Panc1 (cell line): ENCODE measurements at regions not wholly inside any gene's neighbourhood (a gene's known extent, or its start where the extent isn't known, plus 50 kb on each side); places are given as distances from the start of the nearest gene placed in this dataset.

Experiments used
- ATAC-seq: fragments of 200-7000 bp; cut with Tn5 transposase; 2 replicates; pipeline ENCODE4 v1.9.1; 2020; ENCODE audit warnings: mild to moderate bottlenecking, moderate library complexity
- BruUV-seq: library from RNA; stranded (reverse); fragments of 400-500 nt; replicated peaks from 2 replicates; lab custom pipeline; 2021; lab: Mats Ljungman, UMichigan
- CTCF ChIA-PET: fragments of 300-600 bp; sonication (Branson Sonifier 250); formaldehyde crosslinking; loops from one replicate; lab custom pipeline; 2022; ENCODE audit warnings: antibody characterized with exemption; lab: Charles Lee
- POLR2A ChIA-PET: fragments of 300-600 bp; sonication (Branson Sonifier 250); formaldehyde crosslinking; loops from one replicate; lab custom pipeline; 2022; ENCODE audit warnings: antibody characterized with exemption; lab: Charles Lee
- DNase-seq: peaks from one replicate; pipeline ENCODE4 v3.0.0-alpha.2; 2010; ENCODE audit warnings: low read depth, low spot score
- H3K27ac ChIP-seq: 2 replicates; pipeline ENCODE4 v1.5.1; 2011; ENCODE audit warnings: mild to moderate bottlenecking, low read length, inconsistent platforms
- H3K27me3 ChIP-seq: fragments of 200-500 bp; sonication (Bioruptor generic); 2 replicates; pipeline ENCODE4 v1.6.0; 2014; ENCODE audit warnings: low read length, inconsistent platforms; ENCODE audit not compliant: control insufficient read depth, insufficient read depth
- H3K36me3 ChIP-seq: fragments of 200-500 bp; sonication (Bioruptor generic); 2 replicates; pipeline ENCODE4 v1.5.1; 2014; ENCODE audit warnings: inconsistent platforms, mild to moderate bottlenecking, low read length, moderate library complexity; ENCODE audit not compliant: control insufficient read depth, insufficient read depth
- H3K4me1 ChIP-seq: 2 replicates; pipeline ENCODE4 v1.5.1; 2011; ENCODE audit warnings: inconsistent platforms, mild to moderate bottlenecking, low read length, moderate library complexity; ENCODE audit not compliant: control insufficient read depth, insufficient read depth
- H3K4me3 ChIP-seq, 2 experiments: 2 replicates each; pipeline ENCODE4 v1.5.1; 2011 to 2012; ENCODE audit warnings: low read depth in 2 of 2, low read length in 2 of 2, mild to moderate bottlenecking in 2 of 2, inconsistent platforms in 1 of 2, moderate library complexity in 1 of 2
- H3K9me3 ChIP-seq: fragments of 200-500 bp; sonication (Bioruptor generic); 2 replicates; pipeline ENCODE4 v1.5.1; 2014; ENCODE audit warnings: low read depth, mild to moderate bottlenecking, inconsistent platforms, low read length, moderate library complexity; ENCODE audit not compliant: control insufficient read depth, insufficient read depth
- CTCF ChIP-seq: fragments of 450-650 bp; IDR thresholded peaks from 2 replicates; pipeline ENCODE4 v1.5.1; 2017; ENCODE audit warnings: mild to moderate bottlenecking
- POLR2AphosphoS5 ChIP-seq: IDR thresholded peaks from 2 replicates; pipeline ENCODE4 v1.6.1; 2012; ENCODE audit warnings: mild to moderate bottlenecking, low read depth, low read length, moderate library complexity
- REST ChIP-seq, 2 experiments: IDR thresholded peaks; 2 replicates each; pipeline ENCODE4 v1.6.1; 2011 to 2012; ENCODE audit warnings: low read depth in 2 of 2, control low read depth in 1 of 2, low read length in 1 of 2, mild to moderate bottlenecking in 1 of 2, moderate library complexity in 1 of 2; ENCODE audit not compliant: insufficient read depth in 1 of 2
- SIN3A ChIP-seq: IDR thresholded peaks from 2 replicates; pipeline ENCODE4 v1.6.1; 2012; ENCODE audit warnings: low read depth, mild to moderate bottlenecking, low read length, moderate library complexity, borderline replicate concordance; ENCODE audit not compliant: insufficient read depth
- TCF7L2 ChIP-seq: IDR thresholded peaks from 2 replicates; pipeline ENCODE4 v1.6.1; 2011; ENCODE audit warnings: mild to moderate bottlenecking, low read depth, low read length, inconsistent platforms
- in situ Hi-C: cut with HindIII; loops from 2 replicates; pipeline ENCODE4 v1.10.0; 2016; ENCODE audit warnings: low sequenced_read_pairs, low pct_unique_long_range_greater_than_20kb
- intact Hi-C: fragments of 100-400 bp; cut with micrococcal nuclease; formaldehyde crosslinking; loops from one replicate; pipeline ENCODE4 v1.10.0; 2022; ENCODE audit not compliant: unreplicated experiment

- POLR2A ChIA-PET = no interaction called here
- ATAC-seq = no peak
- no peak overlapping the region for H3K4me3 ChIP-seq
- H3K36me3 ChIP-seq = no peaks in the 10 kb centered on the region
- H3K4me1 ChIP-seq = no peaks in the 10 kb centered on the region
- intact Hi-C loops = no loop called here
- no TSS peak for BruUV-seq
- DNase-seq = no peak
- H3K27ac ChIP-seq = no peak overlapping the region
- no peaks in the 10 kb centered on the region for H3K27me3 ChIP-seq
- in situ Hi-C loops = no loop called here
- TF ChIP-seq CTCF (no peak), POLR2AphosphoS5 (no peak), SIN3A (no peak), TCF7L2 (no peak), REST (IDR thresholded peaks at IDR 0.05; ENCODE audit: insufficient read depth in 1 of 2, low read depth in 2 of 2, low read length in 1 of 2) (no peak)
- H3K9me3 ChIP-seq = no peaks in the 10 kb centered on the region
- CTCF ChIA-PET = no interaction called here
Observed at GRCh38 chr3:89699229-89699628, 591.8 kb downstream of the EPHA3 start.

GRCh38 chr3:89699771-89700170, 592.4 kb downstream of the EPHA3 start:
- no TSS peak for BruUV-seq
- in situ Hi-C loops (no loop called here), intact Hi-C loops (no loop called here)

More at GRCh38 chr3:89699771-89700170, 592.4 kb downstream of the EPHA3 start:
- Histone ChIP-seq H3K9me3 (no peaks in the 10 kb centered on the region), H3K4me1 (no peaks in the 10 kb centered on the region), H3K36me3 (no peaks in the 10 kb centered on the region), H3K27me3 (no peaks in the 10 kb centered on the region), H3K4me3 (no peak overlapping the region), H3K27ac (no peak overlapping the region)
- DNase-seq = no peak
- ChIA-PET POLR2A (no interaction called here), CTCF (no interaction called here)
- TF ChIP-seq SIN3A (no peak), REST (IDR thresholded peaks at IDR 0.05; ENCODE audit: insufficient read depth in 1 of 2, low read depth in 2 of 2, low read length in 1 of 2) (no peak), POLR2AphosphoS5 (no peak)
- no peak for ATAC-seq
